Neural crest cell (in vitro differentiated cells): ENCODE measurements at regions not wholly inside any gene's neighbourhood (a gene's known extent, or its start where the extent isn't known, plus 50 kb on each side); places are given as distances from the start of the nearest gene placed in this dataset.

Source experiments
- DNase-seq: peaks from one replicate; pipeline ENCODE4 v3.0.0; 2021; ENCODE audit warnings: low read depth, mixed read lengths, low spot score
- H3K27ac Mint-ChIP-seq: one replicate; pipeline ENCODE4 v1.8.0; 2021; ENCODE audit warnings: mild to moderate bottlenecking, mixed read lengths; ENCODE audit not compliant: unreplicated experiment
- H3K27me3 Mint-ChIP-seq: 2 replicates; pipeline ENCODE4 v1.8.0; 2021; ENCODE audit warnings: low read depth, mild to moderate bottlenecking, mixed read lengths
- H3K36me3 Mint-ChIP-seq: 2 replicates; pipeline ENCODE4 v1.8.0; 2021; ENCODE audit warnings: low read depth, mild to moderate bottlenecking, mixed read lengths
- H3K4me1 Mint-ChIP-seq: 2 replicates; pipeline ENCODE4 v1.8.0; 2021; ENCODE audit warnings: mixed read lengths
- H3K4me3 Mint-ChIP-seq: one replicate; pipeline ENCODE4 v1.8.0; 2021; ENCODE audit warnings: mild to moderate bottlenecking, mixed read lengths
- H3K9me3 Mint-ChIP-seq: 2 replicates; pipeline ENCODE4 v1.8.0; 2021; ENCODE audit warnings: mixed read lengths
- TF ChIP-seq, protein P1 (sequence below): fragments of 200-600 bp; sonication (generic); conservative IDR thresholded peaks from 2 replicates; pipeline ENCODE4 v1.5.0; 2021; ENCODE audit warnings: antibody characterized with exemption, mild to moderate bottlenecking

GRCh38 chr6:56752009-56752408 lies 109.3 kb upstream of the DST start:
- Mint-ChIP-seq H3K4me3 (no peak overlapping the region), H3K9me3 (no peaks in the 10 kb centered on the region), H3K27ac (no peak overlapping the region), H3K27me3 (no peaks in the 10 kb centered on the region), H3K4me1 (peaks cover 36% of the 10 kb centered on the region), H3K36me3 (no peaks in the 10 kb centered on the region)
- TF ChIP-seq, protein P1, sequence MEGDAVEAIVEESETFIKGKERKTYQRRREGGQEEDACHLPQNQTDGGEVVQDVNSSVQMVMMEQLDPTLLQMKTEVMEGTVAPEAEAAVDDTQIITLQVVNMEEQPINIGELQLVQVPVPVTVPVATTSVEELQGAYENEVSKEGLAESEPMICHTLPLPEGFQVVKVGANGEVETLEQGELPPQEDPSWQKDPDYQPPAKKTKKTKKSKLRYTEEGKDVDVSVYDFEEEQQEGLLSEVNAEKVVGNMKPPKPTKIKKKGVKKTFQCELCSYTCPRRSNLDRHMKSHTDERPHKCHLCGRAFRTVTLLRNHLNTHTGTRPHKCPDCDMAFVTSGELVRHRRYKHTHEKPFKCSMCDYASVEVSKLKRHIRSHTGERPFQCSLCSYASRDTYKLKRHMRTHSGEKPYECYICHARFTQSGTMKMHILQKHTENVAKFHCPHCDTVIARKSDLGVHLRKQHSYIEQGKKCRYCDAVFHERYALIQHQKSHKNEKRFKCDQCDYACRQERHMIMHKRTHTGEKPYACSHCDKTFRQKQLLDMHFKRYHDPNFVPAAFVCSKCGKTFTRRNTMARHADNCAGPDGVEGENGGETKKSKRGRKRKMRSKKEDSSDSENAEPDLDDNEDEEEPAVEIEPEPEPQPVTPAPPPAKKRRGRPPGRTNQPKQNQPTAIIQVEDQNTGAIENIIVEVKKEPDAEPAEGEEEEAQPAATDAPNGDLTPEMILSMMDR: no peak
- DNase-seq: no peak

DNA sequence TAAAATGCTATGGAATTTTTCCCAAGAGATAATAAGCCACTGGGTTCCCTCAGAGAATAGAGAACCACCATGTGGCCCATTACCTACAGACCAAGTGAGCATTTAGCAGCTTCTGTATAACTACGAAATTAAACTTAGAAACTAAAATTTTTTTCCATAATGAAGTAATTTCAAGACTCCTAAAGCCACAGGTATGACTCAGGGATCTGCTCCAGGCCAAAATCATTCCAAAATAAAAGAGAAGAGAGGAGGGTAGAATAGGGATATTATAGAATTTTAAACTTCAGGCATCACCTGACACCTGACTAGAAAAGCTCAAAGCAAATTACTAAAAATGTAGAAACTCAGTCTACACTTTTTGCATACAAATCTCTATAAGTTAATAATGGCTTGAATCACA lies 108.9 kb upstream of the DST start:
- Mint-ChIP-seq H3K4me1 (peaks cover 35% of the 10 kb centered on the region), H3K27ac (no peak overlapping the region), H3K27me3 (no peaks in the 10 kb centered on the region), H3K36me3 (no peaks in the 10 kb centered on the region), H3K4me3 (no peak overlapping the region), H3K9me3 (no peaks in the 10 kb centered on the region)
- TF ChIP-seq, protein P1: no peak
- no peak for DNase-seq

DNA sequence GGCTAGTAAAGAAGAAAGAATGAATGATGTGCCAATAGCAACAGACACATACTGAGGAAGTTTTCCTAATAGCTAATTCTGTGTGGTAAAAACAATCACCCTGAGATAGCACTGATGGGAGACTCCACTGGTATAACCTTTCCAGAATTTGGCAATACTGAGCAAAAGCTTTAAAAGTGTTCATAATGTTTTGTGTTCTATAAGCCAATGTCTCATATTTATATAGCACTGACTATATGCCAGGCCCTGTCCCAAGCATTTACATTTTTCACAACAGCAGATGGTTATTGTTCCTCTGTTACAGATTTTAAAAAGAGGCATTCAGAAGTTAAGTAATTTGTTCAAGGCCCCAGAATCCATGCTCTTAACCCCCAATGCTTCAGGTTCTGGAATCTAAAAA lies 108.0 kb upstream of the DST start:
- H3K36me3 Mint-ChIP-seq: no peaks in the 10 kb centered on the region
- H3K4me1 Mint-ChIP-seq: peaks cover 27% of the 10 kb centered on the region
- no peaks in the 10 kb centered on the region for H3K27me3 Mint-ChIP-seq
- no peak overlapping the region for H3K4me3 Mint-ChIP-seq
- DNase-seq: no peak
- no peak overlapping the region for H3K27ac Mint-ChIP-seq
- no peaks in the 10 kb centered on the region for H3K9me3 Mint-ChIP-seq
- TF ChIP-seq, protein P1: no peak

DNA sequence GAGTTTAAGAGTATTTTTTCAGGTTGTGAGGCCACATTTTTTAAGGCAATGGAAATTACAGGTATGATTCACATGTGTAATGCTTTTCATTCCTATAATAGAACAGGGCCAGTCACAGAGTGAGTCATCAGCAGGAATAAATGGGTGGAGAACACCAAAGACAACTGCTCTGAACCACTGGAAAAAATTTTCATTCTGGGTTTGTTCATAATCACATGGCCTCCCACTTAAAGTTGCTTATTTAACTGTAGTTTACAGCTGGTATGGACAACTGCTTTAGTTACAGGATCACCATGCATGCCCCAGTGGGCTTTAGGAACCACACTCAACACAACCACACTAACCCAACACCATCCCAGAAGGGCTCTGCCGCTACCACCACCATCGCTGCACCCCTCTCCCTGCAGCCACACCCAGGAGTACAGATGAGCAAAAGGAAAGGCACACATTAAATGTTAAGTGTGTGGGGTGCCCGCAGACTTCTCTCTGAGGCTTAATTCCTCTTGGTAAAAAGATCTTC lies 107.0 kb upstream of the DST start:
- Mint-ChIP-seq H3K27ac (no peak overlapping the region), H3K4me3 (no peak overlapping the region), H3K27me3 (no peaks in the 10 kb centered on the region), H3K4me1 (peaks cover 25% of the 10 kb centered on the region), H3K9me3 (no peaks in the 10 kb centered on the region), H3K36me3 (no peaks in the 10 kb centered on the region)
- no peak for DNase-seq
- TF ChIP-seq, protein P1: no peak

GRCh38 chr6:56746767-56747504 lies 104.2 kb upstream of the DST start:
- Mint-ChIP-seq H3K4me3 (no peak overlapping the region), H3K27ac (no peak overlapping the region), H3K9me3 (no peaks in the 10 kb centered on the region), H3K36me3 (no peaks in the 10 kb centered on the region), H3K27me3 (no peaks in the 10 kb centered on the region), H3K4me1 (peaks cover 39% of the 10 kb centered on the region)
- TF ChIP-seq, protein P1: no peak
- no peak for DNase-seq
